GM18502 (cell line): ENCODE measurements at regions not wholly inside any gene's neighbourhood (a gene's known extent, or its start where the extent isn't known, plus 50 kb on each side); places are given as distances from the start of the nearest gene placed in this dataset.
"Not testable (repeated sequence)": the region's sequence is repeated elsewhere in the genome, so short reads cannot be mapped to it uniquely, and the experiment has no call there.

ENCODE experiments used
- ATAC-seq: cut with Tn5 transposase; IDR thresholded peaks from one replicate; pipeline ENCODE4 v1.9.1; 2021; ENCODE audit warnings: mild to moderate bottlenecking; ENCODE audit not compliant: unreplicated experiment, poor library complexity

DNA sequence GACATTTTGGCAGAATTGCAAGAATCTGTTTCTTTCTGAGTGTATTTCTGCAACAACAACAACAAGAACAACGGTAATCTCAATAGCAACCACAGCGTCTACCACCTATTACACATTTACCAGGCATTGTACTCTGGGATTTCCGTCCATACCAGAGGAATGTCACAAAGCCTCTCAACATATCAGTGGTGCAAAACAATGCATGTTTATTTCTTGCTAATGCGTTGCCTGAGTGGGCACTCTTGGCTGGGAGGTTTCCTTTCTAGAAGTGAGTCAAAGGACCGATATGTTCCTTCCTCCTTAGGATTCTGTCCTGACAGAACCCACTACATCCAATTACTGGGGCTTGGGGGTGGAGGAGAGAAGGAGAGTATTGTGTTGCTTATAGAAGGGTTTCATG lies 585.6 kb downstream of the TSN start:
- no peak for ATAC-seq

- not testable (repeated sequence) for ATAC-seq
These were observed 596.7 kb downstream of the TSN start for GRCh38 chr2:122352151-122352550.

- no peak for ATAC-seq
These were observed 602.5 kb downstream of the TSN start for GRCh38 chr2:122357998-122358397.

GRCh38 chr2:122358729-122359128 lies 603.3 kb downstream of the TSN start:
- no peak for ATAC-seq

GRCh38 chr2:122363885-122364284 lies 608.4 kb downstream of the TSN start:
- ATAC-seq, result no peak

DNA sequence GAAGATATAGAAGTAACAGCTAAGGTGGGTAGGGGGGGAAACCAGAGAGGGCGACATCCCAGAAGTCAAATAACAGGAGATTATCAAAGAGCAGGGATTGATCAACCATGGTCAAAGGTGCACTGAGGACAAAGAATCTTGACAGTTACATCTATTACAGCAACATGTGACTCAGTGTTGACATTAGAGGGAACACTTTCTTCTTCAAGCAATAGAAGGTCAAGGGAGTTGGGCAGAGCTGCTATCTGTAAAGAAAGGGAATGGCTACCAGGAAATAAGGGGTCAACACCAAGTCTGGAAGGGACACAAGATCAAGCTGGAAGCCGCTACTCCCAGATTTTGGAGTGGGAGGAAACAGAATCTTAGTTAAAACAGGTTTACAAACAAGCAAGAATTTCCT lies 611.0 kb downstream of the TSN start:
- no peak for ATAC-seq

- ATAC-seq, result no peak
These were observed 611.7 kb downstream of the TSN start for GRCh38 chr2:122366969-122367645.

- ATAC-seq, result no peak
These were observed 612.2 kb downstream of the TSN start for GRCh38 chr2:122367646-122368010.

- ATAC-seq, result no peak
These were observed 613.3 kb downstream of the TSN start for GRCh38 chr2:122368576-122369243.

- no peak for ATAC-seq
These were observed 623.1 kb downstream of the TSN start for GRCh38 chr2:122378521-122378920.

- ATAC-seq, result no peak
These were observed 629.4 kb downstream of the TSN start for GRCh38 chr2:122384768-122385333.

GRCh38 chr2:122388208-122388607 lies 632.8 kb downstream of the TSN start:
- no peak for ATAC-seq

DNA sequence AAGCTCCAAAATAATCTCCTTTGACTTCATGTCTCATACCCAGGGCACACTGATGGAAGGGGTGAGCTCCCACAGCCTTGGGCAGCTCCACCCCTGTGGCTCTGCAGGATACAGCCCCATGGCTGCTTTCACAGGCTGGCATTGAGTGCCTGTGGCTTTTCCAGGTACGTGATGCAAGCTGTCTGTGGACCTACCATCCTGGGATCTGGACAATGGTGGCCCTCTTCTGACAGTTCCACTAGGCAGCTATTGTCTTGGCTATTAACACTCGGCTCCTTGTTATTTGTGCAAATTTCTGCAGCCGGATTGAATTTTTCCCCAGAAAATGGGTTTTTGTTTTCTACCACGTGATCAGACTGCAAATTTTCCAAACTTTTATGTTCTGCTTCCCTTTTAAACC lies 634.2 kb downstream of the TSN start:
- no peak for ATAC-seq

GRCh38 chr2:122390406-122390805 lies 635.0 kb downstream of the TSN start:
- ATAC-seq, result no peak

GRCh38 chr2:122391726-122392125 lies 636.3 kb downstream of the TSN start:
- ATAC-seq, result no peak

DNA sequence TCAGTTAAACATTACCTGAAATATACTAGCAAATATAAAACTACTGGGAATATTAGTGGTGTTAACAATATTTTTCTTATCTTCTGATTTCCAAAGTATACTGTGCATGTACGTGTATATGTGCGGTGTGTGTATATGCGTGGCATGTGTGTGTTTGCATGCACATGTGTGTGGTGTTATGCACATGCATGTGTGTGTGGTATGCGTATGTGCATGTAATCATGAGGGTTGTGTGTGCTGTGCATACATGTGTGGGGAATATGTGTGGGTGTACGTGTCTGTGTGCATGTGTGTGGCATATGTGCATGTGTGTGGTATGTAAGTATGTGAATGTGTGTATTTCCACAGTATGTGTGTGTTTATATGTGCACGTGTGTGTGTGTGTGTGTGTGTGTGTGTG lies 640.2 kb downstream of the TSN start:
- no peak for ATAC-seq

GRCh38 chr2:122411231-122411630 lies 655.8 kb downstream of the TSN start:
- no peak for ATAC-seq

DNA sequence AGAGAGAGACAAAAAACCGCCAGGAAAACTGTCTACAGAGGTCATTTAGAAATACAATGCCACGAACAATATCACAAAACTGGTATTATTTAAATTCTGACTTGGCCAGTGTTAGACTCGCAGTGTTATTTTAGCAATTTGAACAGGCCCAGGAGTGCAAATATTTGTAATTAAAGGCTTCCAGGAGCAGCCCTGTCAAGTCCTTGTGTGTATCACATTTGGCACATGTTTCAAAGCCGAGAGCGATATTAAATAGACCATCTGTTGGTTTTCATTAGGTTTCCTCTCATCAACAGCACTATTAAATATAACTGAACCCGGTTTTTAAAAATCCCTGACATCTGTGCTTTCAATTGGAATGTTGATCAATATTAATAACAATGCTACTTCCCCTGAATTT lies 656.9 kb downstream of the TSN start:
- ATAC-seq, result no peak

DNA sequence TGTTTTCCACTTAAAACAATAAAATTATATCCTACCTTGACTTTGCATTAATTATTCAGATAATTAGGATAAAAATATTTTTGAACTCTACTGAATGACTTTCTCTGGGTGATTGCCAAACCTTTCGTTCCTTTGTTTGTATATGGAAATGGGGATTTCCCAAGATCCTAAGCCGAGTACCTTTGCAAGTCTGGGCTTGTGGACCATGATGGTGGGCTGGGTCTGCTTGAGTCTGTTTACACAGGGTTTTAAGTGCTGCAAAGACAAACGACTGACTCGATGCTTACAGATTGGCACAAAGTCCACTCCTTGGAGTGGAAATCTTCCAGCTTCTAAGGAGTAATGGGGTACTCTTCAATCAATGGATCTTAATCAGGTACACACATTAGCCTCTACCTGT lies 659.5 kb downstream of the TSN start:
- ATAC-seq, result no peak

- ATAC-seq, result no peak
These were observed 661.7 kb downstream of the TSN start for GRCh38 chr2:122417114-122417513.

GRCh38 chr2:122421775-122422174 lies 666.3 kb downstream of the TSN start:
- ATAC-seq, result no peak
